ENCODE measurements at regions not wholly inside any gene's neighbourhood (a gene's known extent, or its start where the extent isn't known, plus 50 kb on each side); places are given as distances from the start of the nearest gene placed in this dataset.

- intact Hi-C loops (cut with micrococcal nuclease; ENCODE audit: unreplicated experiment): no loop called here
- CTCF ChIA-PET: no interaction called here
- no peak for DNase-seq
- Mint-ChIP-seq H3K36me3 (ENCODE audit: insufficient read depth, unreplicated experiment) (no peaks in the 10 kb centered on the region), H3K27me3 (ENCODE audit: unreplicated experiment) (no peaks in the 10 kb centered on the region), H3K4me3 (ENCODE audit: low read depth, unreplicated experiment) (no peak overlapping the region), H3K4me1 (ENCODE audit: low read depth, unreplicated experiment) (no peaks in the 10 kb centered on the region), H3K27ac (ENCODE audit: unreplicated experiment) (no peak overlapping the region), H3K9me3 (ENCODE audit: low read depth, unreplicated experiment) (no peaks in the 10 kb centered on the region)
- BruUV-seq (replicated peaks): no TSS peak
- TF ChIP-seq CTCF (IDR thresholded peaks at IDR 0.05; ENCODE audit: unreplicated experiment): no peak
Observed at GRCh38 chr13:33758113-33758512, 59.8 kb upstream of the RFC3 start.

- Mint-ChIP-seq H3K4me1 (ENCODE audit: low read depth, unreplicated experiment) (no peaks in the 10 kb centered on the region), H3K9me3 (ENCODE audit: low read depth, unreplicated experiment) (no peaks in the 10 kb centered on the region), H3K27me3 (ENCODE audit: unreplicated experiment) (no peaks in the 10 kb centered on the region), H3K4me3 (ENCODE audit: low read depth, unreplicated experiment) (no peak overlapping the region), H3K27ac (ENCODE audit: unreplicated experiment) (no peak overlapping the region), H3K36me3 (ENCODE audit: insufficient read depth, unreplicated experiment) (no peaks in the 10 kb centered on the region)
- no TSS peak for BruUV-seq (replicated peaks)
- DNase-seq: no peak
- intact Hi-C loops (cut with micrococcal nuclease; ENCODE audit: unreplicated experiment): no loop called here
- TF ChIP-seq CTCF (IDR thresholded peaks at IDR 0.05; ENCODE audit: unreplicated experiment): no peak
- CTCF ChIA-PET: no interaction called here
Observed at GRCh38 chr13:33761740-33762139, 56.2 kb upstream of the RFC3 start.

GRCh38 chr13:33763021-33763420 is 54.9 kb upstream of the RFC3 start:
- Mint-ChIP-seq H3K9me3 (ENCODE audit: low read depth, unreplicated experiment) (no peaks in the 10 kb centered on the region), H3K27me3 (ENCODE audit: unreplicated experiment) (no peaks in the 10 kb centered on the region), H3K27ac (ENCODE audit: unreplicated experiment) (no peak overlapping the region), H3K4me1 (ENCODE audit: low read depth, unreplicated experiment) (no peaks in the 10 kb centered on the region), H3K4me3 (ENCODE audit: low read depth, unreplicated experiment) (no peak overlapping the region), H3K36me3 (ENCODE audit: insufficient read depth, unreplicated experiment) (no peaks in the 10 kb centered on the region)
- intact Hi-C loops (cut with micrococcal nuclease; ENCODE audit: unreplicated experiment): no loop called here
- no peak for DNase-seq
- no peak for TF ChIP-seq CTCF (IDR thresholded peaks at IDR 0.05; ENCODE audit: unreplicated experiment)
- CTCF ChIA-PET: no interaction called here
- no TSS peak for BruUV-seq (replicated peaks)

GRCh38 chr13:33764716-33765115 is 53.2 kb upstream of the RFC3 start:
- Mint-ChIP-seq H3K4me1 (ENCODE audit: low read depth, unreplicated experiment) (no peaks in the 10 kb centered on the region), H3K36me3 (ENCODE audit: insufficient read depth, unreplicated experiment) (no peaks in the 10 kb centered on the region), H3K27ac (ENCODE audit: unreplicated experiment) (no peak overlapping the region), H3K9me3 (ENCODE audit: low read depth, unreplicated experiment) (no peaks in the 10 kb centered on the region), H3K4me3 (ENCODE audit: low read depth, unreplicated experiment) (no peak overlapping the region), H3K27me3 (ENCODE audit: unreplicated experiment) (no peaks in the 10 kb centered on the region)
- BruUV-seq (replicated peaks): no TSS peak
- no peak for DNase-seq
- TF ChIP-seq CTCF (IDR thresholded peaks at IDR 0.05; ENCODE audit: unreplicated experiment): no peak
- CTCF ChIA-PET: no interaction called here
- intact Hi-C loops (cut with micrococcal nuclease; ENCODE audit: unreplicated experiment): no loop called here

Measured in Calu3 (cell line).